ENCODE measurements at regions not wholly inside any gene's neighbourhood (a gene's known extent, or its start where the extent isn't known, plus 50 kb on each side); places are given as distances from the start of the nearest gene placed in this dataset.
A peak's percentile ranks its signal among the peaks of the same experiment; 100 is the strongest.
"Not testable (repeated sequence)": the region's sequence is repeated elsewhere in the genome, so short reads cannot be mapped to it uniquely, and the experiment has no call there.

GRCh38 chr5:160479220-160479619, 57.6 kb downstream of the PTTG1 start:
- DNase-seq (ENCODE audit: low read depth in 1 of 2, low spot score in 1 of 2) = no peak

GRCh38 chr5:160479926-160480325, 58.3 kb downstream of the PTTG1 start:
- no peak for DNase-seq (ENCODE audit: low read depth in 1 of 2, low spot score in 1 of 2)

GRCh38 chr5:160480652-160481051, 59.0 kb downstream of the PTTG1 start:
- no peak for DNase-seq (ENCODE audit: low read depth in 1 of 2, low spot score in 1 of 2)

GRCh38 chr5:160484678-160485077, 63.0 kb downstream of the PTTG1 start:
- DNase-seq (ENCODE audit: low read depth in 1 of 2, low spot score in 1 of 2) = no peak

GRCh38 chr5:160485364-160485969, 63.8 kb downstream of the PTTG1 start:
- no peak for DNase-seq (ENCODE audit: low read depth in 1 of 2, low spot score in 1 of 2)

GRCh38 chr5:160486573-160486972, 64.9 kb downstream of the PTTG1 start:
- no peak for DNase-seq (ENCODE audit: low read depth in 1 of 2, low spot score in 1 of 2)

GRCh38 chr5:160488394-160489325, 67.0 kb downstream of the PTTG1 start:
- DNase-seq (ENCODE audit: low read depth in 1 of 2, low spot score in 1 of 2) = no peak

GRCh38 chr5:160491438-160491837, 69.8 kb downstream of the PTTG1 start:
- DNase-seq (ENCODE audit: low read depth in 1 of 2, low spot score in 1 of 2) = no peak

GRCh38 chr5:160492565-160492964, 70.9 kb downstream of the PTTG1 start:
- DNase-seq (ENCODE audit: low read depth in 1 of 2, low spot score in 1 of 2) = no peak

GRCh38 chr5:160493806-160494338, 72.2 kb downstream of the PTTG1 start:
- DNase-seq (ENCODE audit: low read depth in 1 of 2, low spot score in 1 of 2) = no peak

- DNase-seq (ENCODE audit: low read depth in 1 of 2, low spot score in 1 of 2) = no peak
Measured at GRCh38 chr5:160494451-160494850, 72.8 kb downstream of the PTTG1 start.

- DNase-seq (ENCODE audit: low read depth in 1 of 2, low spot score in 1 of 2) = no peak
Measured at GRCh38 chr5:160496334-160496733, 74.7 kb downstream of the PTTG1 start.

- DNase-seq (ENCODE audit: low read depth in 1 of 2, low spot score in 1 of 2) = no peak
Measured at GRCh38 chr5:160496784-160497183, 75.1 kb downstream of the PTTG1 start.

- DNase-seq (ENCODE audit: low read depth in 1 of 2, low spot score in 1 of 2) = no peak
Measured at GRCh38 chr5:160497878-160498277, 76.2 kb downstream of the PTTG1 start.

GRCh38 chr5:160498441-160499043, 76.9 kb downstream of the PTTG1 start:
- not testable (repeated sequence) for DNase-seq (ENCODE audit: low read depth in 1 of 2, low spot score in 1 of 2)

- no peak for DNase-seq (ENCODE audit: low read depth in 1 of 2, low spot score in 1 of 2)
Measured at GRCh38 chr5:160500786-160501779, 79.4 kb downstream of the PTTG1 start.

- DNase-seq (ENCODE audit: low read depth in 1 of 2, low spot score in 1 of 2) = no peak
Measured at GRCh38 chr5:160504906-160505305, 83.3 kb downstream of the PTTG1 start.

GRCh38 chr5:160506006-160507004, 84.7 kb downstream of the PTTG1 start:
- peak; percentile 16 to 48 for DNase-seq (ENCODE audit: low read depth in 1 of 2, low spot score in 1 of 2)

- DNase-seq (ENCODE audit: low read depth in 1 of 2, low spot score in 1 of 2) = no peak
Measured at GRCh38 chr5:160507221-160507721, 85.6 kb downstream of the PTTG1 start.

Data from stimulated activated CD4-positive, alpha-beta T cell treated with anti-CD3 and anti-CD28 coated beads, Interleukin-15, amount 100 ng/mL, for 1 hour (primary cell).